Urinary bladder (tissue), 3 donors: ENCODE measurements at regions not wholly inside any gene's neighbourhood (a gene's known extent, or its start where the extent isn't known, plus 50 kb on each side); places are given as distances from the start of the nearest gene placed in this dataset.

ENCODE experiments used
- DNase-seq: peaks from one replicate; pipeline ENCODE4 v3.0.0-alpha.2; 2015; ENCODE audit errors: extremely low spot score
- H3K27ac ChIP-seq: one replicate; pipeline ENCODE4 v1.5.1; 2013; ENCODE audit warnings: low read depth, mild to moderate bottlenecking, moderate library complexity
- H3K36me3 ChIP-seq: one replicate; pipeline ENCODE4 v1.6.1; 2013; ENCODE audit warnings: mild to moderate bottlenecking, moderate library complexity; ENCODE audit not compliant: insufficient read depth
- H3K4me1 ChIP-seq: one replicate; pipeline ENCODE4 v1.6.1; 2013; ENCODE audit warnings: mild to moderate bottlenecking, moderate library complexity; ENCODE audit not compliant: insufficient read depth
- H3K4me3 ChIP-seq: one replicate; pipeline ENCODE4 v1.5.1; 2013; ENCODE audit warnings: low read depth, low read length
- WGBS: extraction: QIAGEN DNeasy Blood & Tissue Kit; methylation state at CpG from one replicate; pipeline ENCODE4 v1.1.7; 2013; 5-methylcytosine and 5-hydroxymethylcytosine counted together
- donor health status: healthy with polysubstance abuse.
- donor health status: healthy.

- no peaks in the 10 kb centered on the region for H3K36me3 ChIP-seq
- no peak overlapping the region for H3K27ac ChIP-seq
- DNase-seq = no peak
- H3K4me3 ChIP-seq = no peak overlapping the region
- WGBS = 88% methylated on average over 6 of the region's 6 CpGs
- no peaks in the 10 kb centered on the region for H3K4me1 ChIP-seq
Observed at GRCh38 chr20:50242548-50242862, 51.9 kb downstream of the CEBPB start.

GRCh38 chr20:50242863-50243609, 52.4 kb downstream of the CEBPB start:
- WGBS = 72% methylated on average over 27 of the region's 27 CpGs
- H3K4me1 ChIP-seq = no peaks in the 10 kb centered on the region
- DNase-seq = no peak
- no peak overlapping the region for H3K27ac ChIP-seq
- H3K4me3 ChIP-seq = no peak overlapping the region
- H3K36me3 ChIP-seq = no peaks in the 10 kb centered on the region

- H3K36me3 ChIP-seq = no peaks in the 10 kb centered on the region
- no peaks in the 10 kb centered on the region for H3K4me1 ChIP-seq
- H3K4me3 ChIP-seq = no peak overlapping the region
- 94% methylated on average over 15 of the region's 15 CpGs for WGBS
- H3K27ac ChIP-seq = no peak overlapping the region
- no peak for DNase-seq
Observed at GRCh38 chr20:50243610-50244351, 53.2 kb downstream of the CEBPB start.

- H3K27ac ChIP-seq = no peak overlapping the region
- WGBS = 84% methylated on average over 9 of the region's 9 CpGs
- H3K36me3 ChIP-seq = no peaks in the 10 kb centered on the region
- no peak overlapping the region for H3K4me3 ChIP-seq
- DNase-seq = no peak
- no peaks in the 10 kb centered on the region for H3K4me1 ChIP-seq
Observed at GRCh38 chr20:50244352-50245149, 53.9 kb downstream of the CEBPB start.

GRCh38 chr20:50245498-50246366, 55.1 kb downstream of the CEBPB start:
- Histone ChIP-seq H3K27ac (no peak overlapping the region), H3K4me3 (no peak overlapping the region), H3K36me3 (no peaks in the 10 kb centered on the region), H3K4me1 (no peaks in the 10 kb centered on the region)
- DNase-seq = no peak
- 72% methylated on average over 14 of the region's 14 CpGs for WGBS

GRCh38 chr20:50246367-50247195, 56.0 kb downstream of the CEBPB start:
- no peaks in the 10 kb centered on the region for H3K4me1 ChIP-seq
- H3K36me3 ChIP-seq = no peaks in the 10 kb centered on the region
- WGBS = 85% methylated on average over 17 of the region's 17 CpGs
- no peak overlapping the region for H3K4me3 ChIP-seq
- peak; percentile 31 for DNase-seq
- peak overlapping the region; percentile 30 for H3K27ac ChIP-seq

- Histone ChIP-seq H3K27ac (peak overlapping the region; percentile 30), H3K4me1 (no peaks in the 10 kb centered on the region), H3K4me3 (no peak overlapping the region), H3K36me3 (no peaks in the 10 kb centered on the region)
- DNase-seq = no peak
- WGBS = 90% methylated on average over 9 of the region's 9 CpGs
Observed at GRCh38 chr20:50247196-50248094, 56.8 kb downstream of the CEBPB start.

- H3K4me1 ChIP-seq = no peaks in the 10 kb centered on the region
- H3K36me3 ChIP-seq = no peaks in the 10 kb centered on the region
- no peak for DNase-seq
- H3K4me3 ChIP-seq = no peak overlapping the region
- 85% methylated on average over 17 of the region's 17 CpGs for WGBS
- H3K27ac ChIP-seq = no peak overlapping the region
Observed at GRCh38 chr20:50248104-50248641, 57.5 kb downstream of the CEBPB start.

GRCh38 chr20:50249447-50250388, 59.1 kb downstream of the CEBPB start:
- H3K36me3 ChIP-seq = no peaks in the 10 kb centered on the region
- no peak for DNase-seq
- no peaks in the 10 kb centered on the region for H3K4me1 ChIP-seq
- H3K27ac ChIP-seq = no peak overlapping the region
- WGBS = 74% methylated on average over 11 of the region's 11 CpGs
- H3K4me3 ChIP-seq = no peak overlapping the region

- H3K4me3 ChIP-seq = no peak overlapping the region
- H3K4me1 ChIP-seq = no peaks in the 10 kb centered on the region
- H3K36me3 ChIP-seq = no peaks in the 10 kb centered on the region
- no peak overlapping the region for H3K27ac ChIP-seq
- no peak for DNase-seq
- WGBS = 93% methylated on average over 15 of the region's 15 CpGs
Observed at GRCh38 chr20:50250679-50251382, 60.2 kb downstream of the CEBPB start.
